ENCODE measurements at regions not wholly inside any gene's neighbourhood (a gene's known extent, or its start where the extent isn't known, plus 50 kb on each side); places are given as distances from the start of the nearest gene placed in this dataset.

DNA sequence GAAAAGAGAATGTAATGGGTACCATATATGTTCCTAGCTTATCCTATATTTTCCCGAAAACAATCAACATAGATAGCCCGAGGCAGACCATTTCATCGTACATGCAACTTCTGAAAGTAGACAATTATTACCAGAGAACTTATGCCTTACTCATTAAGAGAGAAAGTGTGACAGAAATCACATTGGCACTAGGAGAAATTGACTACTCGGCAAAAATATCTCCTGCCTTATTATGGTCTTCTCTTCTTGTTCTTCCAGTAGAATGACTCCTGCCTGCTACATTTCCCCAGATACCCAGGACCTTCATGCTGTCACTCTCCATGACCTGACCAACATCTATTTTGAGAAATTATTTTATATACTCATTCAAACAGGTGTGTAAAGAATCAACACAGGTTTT lies 1015.7 kb downstream of the TUSC7 start:
- TF ChIP-seq POLR2AphosphoS5 (IDR thresholded peaks at IDR 0.05; ENCODE audit: low read depth) (no peak), JUNB (IDR thresholded peaks at IDR 0.05; ENCODE audit: unreplicated experiment) (no peak), EZH2phosphoT487 (IDR thresholded peaks at IDR 0.05; ENCODE audit: unreplicated experiment) (no peak), EZH2 (IDR thresholded peaks at IDR 0.05; ENCODE audit: low read depth, unreplicated experiment) (no peak), ZNF331 (CRISPR knock-in tag; IDR thresholded peaks at IDR 0.05; ENCODE audit: low read depth) (no peak), CREB1 (CRISPR knock-in tag; IDR thresholded peaks at IDR 0.05; ENCODE audit: low read depth) (no peak), NANOG (IDR thresholded peaks at IDR 0.05; ENCODE audit: borderline replicate concordance) (no peak), ZNF114 (CRISPR knock-in tag; IDR thresholded peaks at IDR 0.05) (no peak)
- TF ChIP-seq, protein P1, sequence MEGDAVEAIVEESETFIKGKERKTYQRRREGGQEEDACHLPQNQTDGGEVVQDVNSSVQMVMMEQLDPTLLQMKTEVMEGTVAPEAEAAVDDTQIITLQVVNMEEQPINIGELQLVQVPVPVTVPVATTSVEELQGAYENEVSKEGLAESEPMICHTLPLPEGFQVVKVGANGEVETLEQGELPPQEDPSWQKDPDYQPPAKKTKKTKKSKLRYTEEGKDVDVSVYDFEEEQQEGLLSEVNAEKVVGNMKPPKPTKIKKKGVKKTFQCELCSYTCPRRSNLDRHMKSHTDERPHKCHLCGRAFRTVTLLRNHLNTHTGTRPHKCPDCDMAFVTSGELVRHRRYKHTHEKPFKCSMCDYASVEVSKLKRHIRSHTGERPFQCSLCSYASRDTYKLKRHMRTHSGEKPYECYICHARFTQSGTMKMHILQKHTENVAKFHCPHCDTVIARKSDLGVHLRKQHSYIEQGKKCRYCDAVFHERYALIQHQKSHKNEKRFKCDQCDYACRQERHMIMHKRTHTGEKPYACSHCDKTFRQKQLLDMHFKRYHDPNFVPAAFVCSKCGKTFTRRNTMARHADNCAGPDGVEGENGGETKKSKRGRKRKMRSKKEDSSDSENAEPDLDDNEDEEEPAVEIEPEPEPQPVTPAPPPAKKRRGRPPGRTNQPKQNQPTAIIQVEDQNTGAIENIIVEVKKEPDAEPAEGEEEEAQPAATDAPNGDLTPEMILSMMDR (conservative IDR thresholded peaks at IDR 0.05; ENCODE audit: low read depth in 2 of 2) = no peak
- TF ChIP-seq, protein P2, sequence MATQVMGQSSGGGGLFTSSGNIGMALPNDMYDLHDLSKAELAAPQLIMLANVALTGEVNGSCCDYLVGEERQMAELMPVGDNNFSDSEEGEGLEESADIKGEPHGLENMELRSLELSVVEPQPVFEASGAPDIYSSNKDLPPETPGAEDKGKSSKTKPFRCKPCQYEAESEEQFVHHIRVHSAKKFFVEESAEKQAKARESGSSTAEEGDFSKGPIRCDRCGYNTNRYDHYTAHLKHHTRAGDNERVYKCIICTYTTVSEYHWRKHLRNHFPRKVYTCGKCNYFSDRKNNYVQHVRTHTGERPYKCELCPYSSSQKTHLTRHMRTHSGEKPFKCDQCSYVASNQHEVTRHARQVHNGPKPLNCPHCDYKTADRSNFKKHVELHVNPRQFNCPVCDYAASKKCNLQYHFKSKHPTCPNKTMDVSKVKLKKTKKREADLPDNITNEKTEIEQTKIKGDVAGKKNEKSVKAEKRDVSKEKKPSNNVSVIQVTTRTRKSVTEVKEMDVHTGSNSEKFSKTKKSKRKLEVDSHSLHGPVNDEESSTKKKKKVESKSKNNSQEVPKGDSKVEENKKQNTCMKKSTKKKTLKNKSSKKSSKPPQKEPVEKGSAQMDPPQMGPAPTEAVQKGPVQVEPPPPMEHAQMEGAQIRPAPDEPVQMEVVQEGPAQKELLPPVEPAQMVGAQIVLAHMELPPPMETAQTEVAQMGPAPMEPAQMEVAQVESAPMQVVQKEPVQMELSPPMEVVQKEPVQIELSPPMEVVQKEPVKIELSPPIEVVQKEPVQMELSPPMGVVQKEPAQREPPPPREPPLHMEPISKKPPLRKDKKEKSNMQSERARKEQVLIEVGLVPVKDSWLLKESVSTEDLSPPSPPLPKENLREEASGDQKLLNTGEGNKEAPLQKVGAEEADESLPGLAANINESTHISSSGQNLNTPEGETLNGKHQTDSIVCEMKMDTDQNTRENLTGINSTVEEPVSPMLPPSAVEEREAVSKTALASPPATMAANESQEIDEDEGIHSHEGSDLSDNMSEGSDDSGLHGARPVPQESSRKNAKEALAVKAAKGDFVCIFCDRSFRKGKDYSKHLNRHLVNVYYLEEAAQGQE (IDR thresholded peaks at IDR 0.05; ENCODE audit: unreplicated experiment) = no peak
- TF ChIP-seq, protein P3, sequence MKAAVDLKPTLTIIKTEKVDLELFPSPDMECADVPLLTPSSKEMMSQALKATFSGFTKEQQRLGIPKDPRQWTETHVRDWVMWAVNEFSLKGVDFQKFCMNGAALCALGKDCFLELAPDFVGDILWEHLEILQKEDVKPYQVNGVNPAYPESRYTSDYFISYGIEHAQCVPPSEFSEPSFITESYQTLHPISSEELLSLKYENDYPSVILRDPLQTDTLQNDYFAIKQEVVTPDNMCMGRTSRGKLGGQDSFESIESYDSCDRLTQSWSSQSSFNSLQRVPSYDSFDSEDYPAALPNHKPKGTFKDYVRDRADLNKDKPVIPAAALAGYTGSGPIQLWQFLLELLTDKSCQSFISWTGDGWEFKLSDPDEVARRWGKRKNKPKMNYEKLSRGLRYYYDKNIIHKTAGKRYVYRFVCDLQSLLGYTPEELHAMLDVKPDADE (IDR thresholded peaks at IDR 0.05) = no peak

All from GM23338 (cell line).